ENCODE measurements at regions not wholly inside any gene's neighbourhood (a gene's known extent, or its start where the extent isn't known, plus 50 kb on each side); places are given as distances from the start of the nearest gene placed in this dataset.

DNA sequence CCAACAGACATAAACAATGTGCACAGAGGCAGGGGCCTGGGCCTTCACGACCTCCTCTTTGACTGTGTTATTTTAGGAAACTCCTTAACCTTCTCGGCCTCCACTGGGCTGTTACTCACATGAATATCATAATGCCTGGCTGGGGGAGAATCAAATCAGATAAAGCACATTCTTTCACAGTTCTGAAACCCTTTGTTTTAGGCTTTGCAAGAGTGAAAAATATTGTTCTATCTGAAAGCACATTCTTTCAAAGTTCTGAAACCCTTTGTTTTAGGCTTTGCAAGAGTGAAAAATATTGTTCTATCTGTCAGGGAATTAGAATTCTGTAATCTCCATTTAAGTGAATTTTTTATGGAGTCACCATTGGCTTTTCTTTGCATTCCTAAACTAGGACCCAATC is 50.7 kb upstream of the SYNDIG1 start:
- TF ChIP-seq TCF12 (IDR thresholded peaks at IDR 0.05; ENCODE audit: low read depth) (no peak), NFIC (IDR thresholded peaks at IDR 0.05) (no peak), TEAD4 (IDR thresholded peaks at IDR 0.05) (no peak), EP300 (IDR thresholded peaks at IDR 0.05; ENCODE audit: borderline replicate concordance) (no peak), TAF1 (IDR thresholded peaks at IDR 0.05; ENCODE audit: low read depth) (no peak), CEBPB (IDR thresholded peaks at IDR 0.05) (no peak), YY1 (IDR thresholded peaks at IDR 0.05; ENCODE audit: low read depth) (no peak), FOXM1 (IDR thresholded peaks at IDR 0.05; ENCODE audit: borderline replicate concordance, low read depth) (no peak), CREB1 (IDR thresholded peaks at IDR 0.05; ENCODE audit: low read depth) (no peak), EGR1 (IDR thresholded peaks at IDR 0.05) (no peak), ZBTB7A (IDR thresholded peaks at IDR 0.05; ENCODE audit: low read depth) (no peak), RAD21 (IDR thresholded peaks at IDR 0.05; ENCODE audit: low read depth) (no peak)
- TF ChIP-seq, protein P1, sequence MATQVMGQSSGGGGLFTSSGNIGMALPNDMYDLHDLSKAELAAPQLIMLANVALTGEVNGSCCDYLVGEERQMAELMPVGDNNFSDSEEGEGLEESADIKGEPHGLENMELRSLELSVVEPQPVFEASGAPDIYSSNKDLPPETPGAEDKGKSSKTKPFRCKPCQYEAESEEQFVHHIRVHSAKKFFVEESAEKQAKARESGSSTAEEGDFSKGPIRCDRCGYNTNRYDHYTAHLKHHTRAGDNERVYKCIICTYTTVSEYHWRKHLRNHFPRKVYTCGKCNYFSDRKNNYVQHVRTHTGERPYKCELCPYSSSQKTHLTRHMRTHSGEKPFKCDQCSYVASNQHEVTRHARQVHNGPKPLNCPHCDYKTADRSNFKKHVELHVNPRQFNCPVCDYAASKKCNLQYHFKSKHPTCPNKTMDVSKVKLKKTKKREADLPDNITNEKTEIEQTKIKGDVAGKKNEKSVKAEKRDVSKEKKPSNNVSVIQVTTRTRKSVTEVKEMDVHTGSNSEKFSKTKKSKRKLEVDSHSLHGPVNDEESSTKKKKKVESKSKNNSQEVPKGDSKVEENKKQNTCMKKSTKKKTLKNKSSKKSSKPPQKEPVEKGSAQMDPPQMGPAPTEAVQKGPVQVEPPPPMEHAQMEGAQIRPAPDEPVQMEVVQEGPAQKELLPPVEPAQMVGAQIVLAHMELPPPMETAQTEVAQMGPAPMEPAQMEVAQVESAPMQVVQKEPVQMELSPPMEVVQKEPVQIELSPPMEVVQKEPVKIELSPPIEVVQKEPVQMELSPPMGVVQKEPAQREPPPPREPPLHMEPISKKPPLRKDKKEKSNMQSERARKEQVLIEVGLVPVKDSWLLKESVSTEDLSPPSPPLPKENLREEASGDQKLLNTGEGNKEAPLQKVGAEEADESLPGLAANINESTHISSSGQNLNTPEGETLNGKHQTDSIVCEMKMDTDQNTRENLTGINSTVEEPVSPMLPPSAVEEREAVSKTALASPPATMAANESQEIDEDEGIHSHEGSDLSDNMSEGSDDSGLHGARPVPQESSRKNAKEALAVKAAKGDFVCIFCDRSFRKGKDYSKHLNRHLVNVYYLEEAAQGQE (IDR thresholded peaks at IDR 0.05; ENCODE audit: low read depth) = no peak
- TF ChIP-seq, protein P2, sequence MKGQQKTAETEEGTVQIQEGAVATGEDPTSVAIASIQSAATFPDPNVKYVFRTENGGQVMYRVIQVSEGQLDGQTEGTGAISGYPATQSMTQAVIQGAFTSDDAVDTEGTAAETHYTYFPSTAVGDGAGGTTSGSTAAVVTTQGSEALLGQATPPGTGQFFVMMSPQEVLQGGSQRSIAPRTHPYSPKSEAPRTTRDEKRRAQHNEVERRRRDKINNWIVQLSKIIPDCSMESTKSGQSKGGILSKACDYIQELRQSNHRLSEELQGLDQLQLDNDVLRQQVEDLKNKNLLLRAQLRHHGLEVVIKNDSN (IDR thresholded peaks at IDR 0.05) = no peak
- TF ChIP-seq, protein P3, sequence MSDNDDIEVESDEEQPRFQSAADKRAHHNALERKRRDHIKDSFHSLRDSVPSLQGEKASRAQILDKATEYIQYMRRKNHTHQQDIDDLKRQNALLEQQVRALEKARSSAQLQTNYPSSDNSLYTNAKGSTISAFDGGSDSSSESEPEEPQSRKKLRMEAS (IDR thresholded peaks at IDR 0.05) = no peak

DNA sequence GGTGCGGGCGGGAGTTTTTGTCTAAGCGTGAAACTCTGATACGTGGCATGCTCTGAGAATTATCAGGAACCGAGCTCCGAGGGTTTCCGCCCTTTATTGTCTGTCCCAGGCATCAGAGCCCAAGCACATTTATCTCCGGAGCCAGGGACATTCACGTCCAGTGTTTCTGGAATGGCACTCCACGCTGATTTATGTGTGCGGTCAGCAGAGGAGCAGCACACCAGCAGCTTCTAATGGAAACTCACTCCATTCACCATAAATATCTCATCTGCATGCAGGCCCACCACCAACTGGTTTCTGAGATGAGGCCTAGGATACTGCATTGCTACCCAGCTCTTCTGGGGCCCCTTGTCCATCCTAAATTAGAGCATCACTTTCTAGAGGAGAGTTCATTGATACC is 51.9 kb upstream of the SYNDIG1 start:
- TF ChIP-seq RAD21 (IDR thresholded peaks at IDR 0.05; ENCODE audit: low read depth) = no peak
- TF ChIP-seq, protein P2 (IDR thresholded peaks at IDR 0.05) = no peak
- no peak for TF ChIP-seq NFIC (IDR thresholded peaks at IDR 0.05)
- no peak for TF ChIP-seq EGR1 (IDR thresholded peaks at IDR 0.05)
- TF ChIP-seq, protein P1 (IDR thresholded peaks at IDR 0.05; ENCODE audit: low read depth) = no peak
- TF ChIP-seq TCF12 (IDR thresholded peaks at IDR 0.05; ENCODE audit: low read depth) = no peak
- TF ChIP-seq TAF1 (IDR thresholded peaks at IDR 0.05; ENCODE audit: low read depth) = no peak
- TF ChIP-seq CEBPB (IDR thresholded peaks at IDR 0.05) = no peak
- no peak for TF ChIP-seq TEAD4 (IDR thresholded peaks at IDR 0.05)
- TF ChIP-seq YY1 (IDR thresholded peaks at IDR 0.05; ENCODE audit: low read depth) = no peak
- TF ChIP-seq CREB1 (IDR thresholded peaks at IDR 0.05; ENCODE audit: low read depth) = no peak
- no peak for TF ChIP-seq EP300 (IDR thresholded peaks at IDR 0.05; ENCODE audit: borderline replicate concordance)
- no peak for TF ChIP-seq FOXM1 (IDR thresholded peaks at IDR 0.05; ENCODE audit: borderline replicate concordance, low read depth)
- TF ChIP-seq ZBTB7A (IDR thresholded peaks at IDR 0.05; ENCODE audit: low read depth) = no peak
- TF ChIP-seq, protein P3 (IDR thresholded peaks at IDR 0.05) = no peak

DNA sequence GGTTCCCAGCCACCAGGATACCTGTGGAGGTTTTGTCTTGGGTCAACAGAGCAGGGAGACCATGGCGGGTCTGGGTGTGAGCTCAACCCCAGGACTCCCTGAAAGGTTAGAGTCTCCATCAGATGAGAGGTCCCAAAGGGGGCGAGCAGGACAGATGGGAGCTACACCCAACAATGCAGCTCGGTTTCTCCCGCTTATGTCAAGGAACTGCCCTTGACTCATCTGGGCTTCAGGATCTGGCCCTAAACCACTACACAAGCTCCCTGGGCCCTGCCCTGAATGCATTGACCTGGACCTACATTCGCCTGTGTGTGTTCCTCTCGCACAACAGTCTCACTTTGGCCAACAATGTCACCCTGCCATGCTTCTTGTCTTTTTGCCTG is 57.6 kb upstream of the SYNDIG1 start:
- TF ChIP-seq EP300 (IDR thresholded peaks at IDR 0.05; ENCODE audit: borderline replicate concordance) (no peak), CREB1 (IDR thresholded peaks at IDR 0.05; ENCODE audit: low read depth) (no peak), EGR1 (IDR thresholded peaks at IDR 0.05) (no peak), NFIC (IDR thresholded peaks at IDR 0.05) (no peak), ZBTB7A (IDR thresholded peaks at IDR 0.05; ENCODE audit: low read depth) (no peak), RAD21 (IDR thresholded peaks at IDR 0.05; ENCODE audit: low read depth) (no peak), TAF1 (IDR thresholded peaks at IDR 0.05; ENCODE audit: low read depth) (no peak), TCF12 (IDR thresholded peaks at IDR 0.05; ENCODE audit: low read depth) (no peak), CEBPB (IDR thresholded peaks at IDR 0.05) (no peak), YY1 (IDR thresholded peaks at IDR 0.05; ENCODE audit: low read depth) (no peak), TEAD4 (IDR thresholded peaks at IDR 0.05) (no peak)
- TF ChIP-seq, protein P1 (IDR thresholded peaks at IDR 0.05; ENCODE audit: low read depth) = no peak

DNA sequence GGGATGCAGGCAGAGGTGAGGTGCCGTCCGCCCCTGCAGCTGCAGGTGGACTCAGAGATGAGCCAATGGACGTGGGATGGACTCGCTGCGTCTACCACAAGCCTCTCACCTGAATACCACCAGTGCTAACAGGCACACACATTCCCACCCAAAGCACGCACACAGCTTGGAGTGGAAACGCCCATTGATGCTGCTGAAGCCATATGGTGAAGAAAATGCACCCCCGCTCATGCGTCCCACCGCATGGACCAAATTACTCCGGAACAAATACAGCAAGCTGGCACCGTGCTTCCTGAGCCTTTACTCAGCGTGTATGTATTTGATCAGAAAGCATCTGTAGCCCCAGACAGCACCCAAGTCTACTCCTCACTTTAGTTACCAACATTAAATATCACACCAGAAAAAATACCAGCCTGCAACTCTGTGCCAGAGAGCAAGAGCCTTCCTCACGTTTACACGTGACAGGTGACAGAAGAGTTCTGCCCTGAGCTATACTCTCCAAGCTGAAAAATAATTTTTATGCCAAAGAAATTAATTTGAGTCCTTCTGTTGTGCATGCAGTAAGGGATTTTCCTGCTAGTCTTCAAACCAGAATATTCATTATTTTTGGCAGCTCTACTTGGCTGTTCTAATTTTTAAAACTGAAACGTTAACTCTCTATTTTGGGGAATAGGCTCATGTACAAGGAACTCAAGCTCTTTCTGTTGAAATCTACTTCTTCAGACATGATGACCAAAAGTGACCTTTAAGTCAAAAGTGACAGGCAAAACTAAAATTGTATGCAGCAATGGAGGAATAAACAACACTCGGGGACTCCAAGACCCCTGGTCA is 58.2 kb upstream of the SYNDIG1 start:
- TF ChIP-seq CEBPB (IDR thresholded peaks at IDR 0.05) (no peak), TCF12 (IDR thresholded peaks at IDR 0.05; ENCODE audit: low read depth) (no peak), ZBTB7A (IDR thresholded peaks at IDR 0.05; ENCODE audit: low read depth) (no peak), NFIC (IDR thresholded peaks at IDR 0.05) (no peak)

Measured in Ishikawa (cell line).